Left colon (tissue), 2 donors: ENCODE measurements at regions not wholly inside any gene's neighbourhood (a gene's known extent, or its start where the extent isn't known, plus 50 kb on each side); places are given as distances from the start of the nearest gene placed in this dataset.

Source experiments
- ATAC-seq: fragments of 200-7000 bp; cut with Tn5 transposase; one replicate; pipeline ENCODE4 v1.9.1; 2020; ENCODE audit warnings: mild to moderate bottlenecking, moderate library complexity
- DNase-seq, 2 donors: peaks; one replicate each; pipeline ENCODE4 v3.0.0-alpha.2; 2020
- intact Hi-C, 2 donors: fragments of 100-400 bp; cut with DNase I in 1 of 2; cut with micrococcal nuclease in 1 of 2; formaldehyde crosslinking; loops; one replicate each; pipeline versions ENCODE4 v1.11.2 to v1.14.0; 2022; cut with DNase I, micrococcal nuclease
- donor health status: DM: no; HTN: no; CAD: no.
- donor health status: DM: yes; HTN: yes; CAD: no.

GRCh38 chr9:108591121-108591520, 264.7 kb downstream of the ACTL7B start:
- ATAC-seq (no peak), DNase-seq (no peak)
- intact Hi-C loops = no loop called here

- intact Hi-C loops = no loop called here
- no peak for ATAC-seq
- DNase-seq = no peak
Measured at GRCh38 chr9:108588246-108588645, 267.5 kb downstream of the ACTL7B start.

- intact Hi-C loops = no loop called here
- DNase-seq (no peak), ATAC-seq (no peak)
Measured at GRCh38 chr9:108586471-108587139, 269.2 kb downstream of the ACTL7B start.

GRCh38 chr9:108584860-108585259, 270.9 kb downstream of the ACTL7B start:
- DNase-seq (no peak), ATAC-seq (no peak)
- intact Hi-C loops = no loop called here

- intact Hi-C loops = no loop called here
Measured at GRCh38 chr9:108582726-108583125, 273.1 kb downstream of the ACTL7B start.

GRCh38 chr9:108579757-108580439, 275.9 kb downstream of the ACTL7B start:
- ATAC-seq (peak; percentile 62), DNase-seq (peak; percentile 5 to 33)
- intact Hi-C loops = no loop called here

More at GRCh38 chr9:108582726-108583125, 273.1 kb downstream of the ACTL7B start:
- DNase-seq (no peak), ATAC-seq (no peak)

- intact Hi-C loops = no loop called here
- DNase-seq (no peak), ATAC-seq (no peak)
Measured at GRCh38 chr9:108575276-108575675, 280.5 kb downstream of the ACTL7B start.

GRCh38 chr9:108569624-108570023, 286.2 kb downstream of the ACTL7B start:
- intact Hi-C loops = no loop called here
- DNase-seq = no peak
- no peak for ATAC-seq

GRCh38 chr9:108568093-108568492, 287.7 kb downstream of the ACTL7B start:
- intact Hi-C loops = no loop called here

GRCh38 chr9:108567571-108567970, 288.2 kb downstream of the ACTL7B start:
- ATAC-seq = no peak
- intact Hi-C loops = no loop called here
- no peak for DNase-seq

More at GRCh38 chr9:108568093-108568492, 287.7 kb downstream of the ACTL7B start:
- DNase-seq = no peak
- ATAC-seq = peak; percentile 44

GRCh38 chr9:108565651-108566378, 290.0 kb downstream of the ACTL7B start:
- peak; percentile 97 for ATAC-seq
- intact Hi-C loops = no loop called here
- DNase-seq = peak; percentile 44 to 49

- intact Hi-C loops = loop anchor here in 1 of 2 donors (5.0 kb wide), 1 partner anchor 1095 kb away; no protein-coding TSS in a partner anchor
- DNase-seq = no peak
Measured at GRCh38 chr9:108562176-108562575, 293.6 kb downstream of the ACTL7B start.

GRCh38 chr9:108559432-108559831, 296.4 kb downstream of the ACTL7B start:
- no peak for DNase-seq
- intact Hi-C loops = no loop called here
- no peak for ATAC-seq

More at GRCh38 chr9:108562176-108562575, 293.6 kb downstream of the ACTL7B start:
- ATAC-seq = no peak

GRCh38 chr9:108554831-108555230, 301.0 kb downstream of the ACTL7B start:
- DNase-seq (no peak), ATAC-seq (no peak)
- intact Hi-C loops = no loop called here

- no peak for DNase-seq
- peak; percentile 48 for ATAC-seq
- intact Hi-C loops = no loop called here
Measured at GRCh38 chr9:108553111-108553635, 302.6 kb downstream of the ACTL7B start.

- intact Hi-C loops = no loop called here
- ATAC-seq (peak; percentile 91), DNase-seq (peak; percentile 38 to 43)
Measured at GRCh38 chr9:108552459-108553040, 303.2 kb downstream of the ACTL7B start.

- ATAC-seq (no peak), DNase-seq (no peak)
- intact Hi-C loops = no loop called here
Measured at GRCh38 chr9:108551030-108551841, 304.6 kb downstream of the ACTL7B start.

GRCh38 chr9:108550106-108550505, 305.7 kb downstream of the ACTL7B start:
- intact Hi-C loops = no loop called here
- DNase-seq (no peak), ATAC-seq (no peak)
